Peyer's patch (tissue), 4 donors: ENCODE measurements at regions not wholly inside any gene's neighbourhood (a gene's known extent, or its start where the extent isn't known, plus 50 kb on each side); places are given as distances from the start of the nearest gene placed in this dataset.
A peak's percentile ranks its signal among the peaks of the same experiment; 100 is the strongest.

Experiments used
- DNase-seq, 3 donors: peaks; one replicate each; pipeline ENCODE4 v3.0.0-alpha.2; 2017 to 2019
- H3K27ac ChIP-seq, 4 donors: fragments of 200-600 bp; sonication (generic); one replicate each; pipeline ENCODE4 v1.5.1; 2016 to 2019
- H3K27me3 ChIP-seq, 2 donors: fragments of 200-600 bp; sonication (generic); one replicate each; pipeline ENCODE4 v1.5.1; 2019
- H3K36me3 ChIP-seq, 3 donors: fragments of 200-600 bp; sonication (generic); one replicate each; pipeline ENCODE4 v1.5.1; 2016 to 2019
- H3K4me1 ChIP-seq, 4 donors: fragments of 200-600 bp; sonication (generic); one replicate each; pipeline ENCODE4 v1.5.1; 2016 to 2019
- H3K4me3 ChIP-seq, 4 donors: fragments of 200-600 bp; sonication (generic); 1 replicate in 3 of 4; 2 replicates in 1 of 4; pipeline ENCODE4 v1.5.1; 2016 to 2019; ENCODE audit warnings: mild to moderate bottlenecking in 1 of 4
- H3K9me3 ChIP-seq, 4 donors: fragments of 200-600 bp; sonication (generic); one replicate each; pipeline ENCODE4 v1.5.1; 2016 to 2019; ENCODE audit warnings: mild to moderate bottlenecking in 1 of 4
- POLR2A ChIP-seq, 2 donors: fragments of 450-650 bp; IDR thresholded peaks; one replicate each; pipeline ENCODE4 v1.5.1; 2017; ENCODE audit warnings: antibody characterized with exemption in 2 of 2, mild to moderate bottlenecking in 2 of 2, moderate library complexity in 2 of 2
- TF ChIP-seq, protein P1 (sequence below), 6 experiments: fragments of 450-650 bp in 4 of 6; fragments of 200-600 bp in 2 of 6; sonication (generic) in 1 of 6; IDR thresholded peaks; one replicate each; pipeline ENCODE4 v1.5.1; 2017 to 2019; ENCODE audit warnings: antibody characterized with exemption in 6 of 6, mild to moderate bottlenecking in 3 of 6, moderate library complexity in 1 of 6

DNA sequence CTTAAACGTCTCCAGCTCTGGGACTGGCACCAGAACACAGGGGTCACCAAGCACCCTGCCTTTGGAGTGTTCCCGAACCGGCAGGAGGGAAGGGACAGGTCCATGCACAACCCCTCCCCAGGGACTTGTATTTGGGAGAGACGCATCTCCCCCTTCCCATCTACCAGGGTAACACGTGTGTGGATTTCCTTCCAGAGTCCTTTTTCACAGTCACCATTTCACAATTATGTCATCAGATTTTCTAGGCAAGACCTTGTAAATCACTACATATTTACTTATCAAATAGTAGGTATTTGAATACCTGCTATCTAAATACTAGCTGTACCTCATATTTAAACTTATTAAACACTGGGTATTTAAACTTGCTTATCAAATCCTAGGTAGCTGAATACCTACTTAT, 57.4 kb upstream of the AJAP1 start:
- Histone ChIP-seq H3K27ac (no peak overlapping the region), H3K4me1 (no peaks in the 10 kb centered on the region), H3K27me3 (no peaks in the 10 kb centered on the region), H3K9me3 (no peaks in the 10 kb centered on the region), H3K4me3 (no peak overlapping the region), H3K36me3 (no peaks in the 10 kb centered on the region)
- no peak for TF ChIP-seq POLR2A (IDR thresholded peaks at IDR 0.05)
- TF ChIP-seq, protein P1, sequence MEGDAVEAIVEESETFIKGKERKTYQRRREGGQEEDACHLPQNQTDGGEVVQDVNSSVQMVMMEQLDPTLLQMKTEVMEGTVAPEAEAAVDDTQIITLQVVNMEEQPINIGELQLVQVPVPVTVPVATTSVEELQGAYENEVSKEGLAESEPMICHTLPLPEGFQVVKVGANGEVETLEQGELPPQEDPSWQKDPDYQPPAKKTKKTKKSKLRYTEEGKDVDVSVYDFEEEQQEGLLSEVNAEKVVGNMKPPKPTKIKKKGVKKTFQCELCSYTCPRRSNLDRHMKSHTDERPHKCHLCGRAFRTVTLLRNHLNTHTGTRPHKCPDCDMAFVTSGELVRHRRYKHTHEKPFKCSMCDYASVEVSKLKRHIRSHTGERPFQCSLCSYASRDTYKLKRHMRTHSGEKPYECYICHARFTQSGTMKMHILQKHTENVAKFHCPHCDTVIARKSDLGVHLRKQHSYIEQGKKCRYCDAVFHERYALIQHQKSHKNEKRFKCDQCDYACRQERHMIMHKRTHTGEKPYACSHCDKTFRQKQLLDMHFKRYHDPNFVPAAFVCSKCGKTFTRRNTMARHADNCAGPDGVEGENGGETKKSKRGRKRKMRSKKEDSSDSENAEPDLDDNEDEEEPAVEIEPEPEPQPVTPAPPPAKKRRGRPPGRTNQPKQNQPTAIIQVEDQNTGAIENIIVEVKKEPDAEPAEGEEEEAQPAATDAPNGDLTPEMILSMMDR (IDR thresholded peaks at IDR 0.05): no peak
- DNase-seq: no peak

DNA sequence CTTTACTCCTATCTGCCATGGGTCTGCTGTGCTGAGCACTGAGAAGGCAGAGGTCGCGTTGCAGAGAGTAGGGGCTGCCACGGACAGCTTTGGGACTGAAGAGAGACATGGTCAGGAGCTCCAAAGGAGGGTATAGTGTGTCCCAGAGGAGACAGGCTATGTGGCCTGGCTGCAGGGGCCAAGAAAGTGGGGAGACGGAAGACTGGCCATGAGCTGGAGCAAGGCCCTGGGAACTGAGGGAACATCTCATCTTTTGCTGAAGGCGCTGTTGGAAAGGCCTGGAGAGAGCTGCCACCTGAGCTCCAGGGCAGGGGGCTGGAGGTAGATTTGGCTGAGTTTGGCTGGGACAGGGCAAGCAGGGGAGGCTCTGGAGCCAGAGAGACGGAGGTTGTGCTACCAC, 55.8 kb upstream of the AJAP1 start:
- Histone ChIP-seq H3K4me3 (no peak overlapping the region), H3K36me3 (no peaks in the 10 kb centered on the region), H3K27me3 (no peaks in the 10 kb centered on the region), H3K9me3 (no peaks in the 10 kb centered on the region), H3K27ac (no peak overlapping the region), H3K4me1 (no peaks in the 10 kb centered on the region)
- TF ChIP-seq, protein P1 (IDR thresholded peaks at IDR 0.05): no peak
- TF ChIP-seq POLR2A (IDR thresholded peaks at IDR 0.05): no peak
- DNase-seq: peak in 1 of 3 donors; percentile 14

DNA sequence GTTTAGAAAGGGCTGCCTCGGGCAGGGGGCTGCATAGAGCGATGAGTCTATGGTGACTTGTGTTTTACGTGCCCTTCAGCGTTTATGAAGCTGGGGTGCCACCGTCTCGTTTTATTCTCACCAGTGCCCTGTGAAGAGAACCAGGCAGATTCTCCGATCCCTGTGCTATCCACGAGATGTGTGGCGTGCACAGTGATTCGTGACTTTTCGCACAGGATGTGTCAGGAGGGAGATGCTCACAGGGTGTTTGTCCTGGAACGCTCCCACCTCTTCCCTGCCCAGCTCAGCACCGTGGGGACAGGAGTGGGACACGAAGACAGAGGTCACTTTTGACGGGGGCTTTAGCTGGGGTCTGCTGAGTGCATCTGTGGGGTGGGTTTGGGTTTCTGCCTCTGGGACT, 54.9 kb upstream of the AJAP1 start:
- H3K27me3 ChIP-seq: no peaks in the 10 kb centered on the region
- no peak overlapping the region for H3K27ac ChIP-seq
- peak in 1 of 3 donors; percentile 28 for DNase-seq
- no peaks in the 10 kb centered on the region for H3K9me3 ChIP-seq
- H3K36me3 ChIP-seq: no peaks in the 10 kb centered on the region
- H3K4me1 ChIP-seq: no peaks in the 10 kb centered on the region
- H3K4me3 ChIP-seq: no peak overlapping the region
- TF ChIP-seq POLR2A (IDR thresholded peaks at IDR 0.05): no peak
- TF ChIP-seq, protein P1 (IDR thresholded peaks at IDR 0.05): no peak

DNA sequence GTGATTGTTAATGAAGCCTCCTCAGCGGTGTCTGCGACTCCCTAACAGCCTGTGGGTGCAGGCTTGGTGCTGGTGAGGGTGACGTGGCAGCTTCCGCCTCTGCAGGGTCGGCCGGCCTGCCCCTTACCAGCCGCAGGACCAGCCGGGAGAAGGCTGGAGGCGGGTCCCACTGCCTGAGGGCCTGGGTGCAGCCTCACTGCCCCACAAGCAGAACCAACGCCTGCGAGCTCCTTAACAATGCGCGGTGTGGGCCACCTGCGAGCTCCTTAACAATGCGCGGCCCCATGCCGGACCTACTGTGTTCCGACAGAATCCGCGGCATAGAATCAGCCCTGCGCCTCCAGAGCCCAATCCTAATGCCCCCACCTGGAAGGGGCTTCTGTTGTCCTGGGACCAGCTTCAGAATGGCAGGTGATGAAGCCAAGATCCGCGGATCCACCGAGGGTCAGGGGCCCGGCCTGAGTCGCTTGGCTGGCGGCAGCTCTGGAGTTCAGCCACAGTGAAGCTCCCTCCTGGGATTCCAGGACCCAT, 54.4 kb upstream of the AJAP1 start:
- Histone ChIP-seq H3K36me3 (no peaks in the 10 kb centered on the region), H3K4me3 (no peak overlapping the region), H3K27ac (no peak overlapping the region), H3K9me3 (no peaks in the 10 kb centered on the region), H3K4me1 (no peaks in the 10 kb centered on the region), H3K27me3 (no peaks in the 10 kb centered on the region)
- DNase-seq: peak in 1 of 3 donors; percentile 26
- no peak for TF ChIP-seq POLR2A (IDR thresholded peaks at IDR 0.05)
- TF ChIP-seq, protein P1 (IDR thresholded peaks at IDR 0.05): no peak

DNA sequence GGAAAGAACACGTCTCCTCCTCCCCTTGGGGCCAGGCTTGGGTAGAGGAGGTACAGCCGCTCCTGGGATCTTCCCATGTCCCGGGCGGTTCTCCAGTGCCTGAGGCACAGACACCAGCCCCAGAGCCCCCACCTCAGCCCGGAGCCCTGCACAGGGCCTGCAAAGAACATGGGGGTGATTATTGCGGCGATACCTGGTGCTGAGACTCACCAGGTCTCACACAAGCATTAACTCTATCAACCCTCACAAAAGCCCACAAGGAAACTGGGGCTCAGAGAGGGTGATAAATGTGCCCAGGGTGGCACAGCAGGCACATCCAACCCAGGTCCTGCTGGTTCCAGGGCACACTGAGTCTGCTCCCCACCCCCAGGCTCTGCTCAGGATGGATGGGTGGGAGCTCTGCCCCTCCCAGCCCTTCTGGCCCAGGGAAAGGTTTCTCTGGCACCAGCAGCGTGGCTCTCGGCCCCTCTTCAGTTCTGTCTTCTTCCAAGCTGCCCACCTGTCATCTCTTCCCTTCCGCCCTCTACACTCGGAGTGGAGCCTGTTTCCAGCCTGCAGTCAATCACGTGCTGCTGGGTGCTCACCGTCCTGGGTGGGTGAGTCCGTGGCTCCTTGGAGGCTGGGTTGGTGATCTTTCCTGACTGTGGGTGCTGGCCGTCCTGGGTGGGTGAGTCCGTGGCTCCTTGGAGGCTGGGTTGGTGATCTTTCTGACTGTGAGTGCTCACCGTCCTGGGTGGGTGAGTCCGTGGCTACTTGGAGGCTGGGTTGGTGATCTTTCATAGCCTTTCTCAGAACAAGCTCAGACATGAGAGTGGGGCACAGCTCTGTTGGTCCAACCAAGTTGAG, 53.6 kb upstream of the AJAP1 start:
- no peaks in the 10 kb centered on the region for H3K9me3 ChIP-seq
- no peak for TF ChIP-seq POLR2A (IDR thresholded peaks at IDR 0.05)
- TF ChIP-seq, protein P1 (IDR thresholded peaks at IDR 0.05): no peak
- H3K4me1 ChIP-seq: no peaks in the 10 kb centered on the region
- H3K4me3 ChIP-seq: no peak overlapping the region
- H3K27ac ChIP-seq: no peak overlapping the region
- peak in 1 of 3 donors; percentile 34 for DNase-seq
- H3K27me3 ChIP-seq: no peaks in the 10 kb centered on the region
- no peaks in the 10 kb centered on the region for H3K36me3 ChIP-seq
